ENCODE measurements at regions not wholly inside any gene's neighbourhood (a gene's known extent, or its start where the extent isn't known, plus 50 kb on each side); places are given as distances from the start of the nearest gene placed in this dataset.
"Not testable (repeated sequence)": the region's sequence is repeated elsewhere in the genome, so short reads cannot be mapped to it uniquely, and the experiment has no call there.

DNA sequence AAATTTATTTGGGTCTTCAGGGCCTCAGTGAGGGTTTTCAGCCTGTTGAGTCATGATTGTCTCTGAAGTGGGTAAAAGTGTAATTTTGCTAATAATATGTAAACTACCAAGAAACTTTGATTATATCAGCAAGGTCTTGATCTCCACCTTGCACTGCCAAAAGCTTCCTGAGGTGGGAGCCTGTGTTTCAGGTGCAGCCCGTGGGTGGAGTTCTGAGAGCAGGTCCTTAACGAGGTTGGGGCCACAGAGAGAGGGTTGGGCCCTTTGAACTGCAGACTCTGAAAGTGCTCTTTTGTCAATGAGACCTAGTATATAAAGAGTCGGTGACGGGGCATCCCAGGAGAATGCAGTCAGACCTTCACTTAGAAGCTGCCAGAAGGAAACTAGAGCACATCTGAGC, 129.7 kb upstream of the MAP3K4 start:
- CTCF ChIA-PET: no interaction called here
- Mint-ChIP-seq H3K4me3 (no peak overlapping the region), H3K9me3 (ENCODE audit: low read depth) (no peaks in the 10 kb centered on the region), H3K27ac (no peak overlapping the region), H3K27me3 (no peaks in the 10 kb centered on the region), H3K36me3 (ENCODE audit: low read depth) (no peaks in the 10 kb centered on the region), H3K4me1 (no peaks in the 10 kb centered on the region)
- ATAC-seq (no peak), DNase-seq (no peak)
- intact Hi-C loops (cut with DNase I, micrococcal nuclease): no loop called here
- POLR2A ChIA-PET: no interaction called here

DNA sequence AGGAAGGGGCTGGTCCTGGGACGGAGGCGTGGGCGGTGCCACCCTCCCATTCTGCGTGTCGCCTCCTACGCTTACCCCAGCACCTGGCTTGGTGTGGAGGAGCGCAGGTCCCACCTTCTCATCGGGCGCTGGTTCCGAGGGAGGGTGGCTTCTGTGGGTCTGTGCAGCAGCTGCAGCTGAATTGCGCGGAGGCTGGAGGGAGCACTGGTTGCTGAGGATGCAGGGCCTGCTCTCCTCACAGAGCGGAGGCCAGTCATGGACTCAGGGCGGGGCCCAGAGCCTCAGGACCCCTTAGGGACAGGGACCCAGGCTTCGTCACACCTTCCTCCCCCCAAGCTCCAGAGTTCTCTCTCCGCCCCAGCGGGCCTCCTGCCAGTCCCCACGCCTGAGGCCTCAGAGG, 127.8 kb upstream of the MAP3K4 start:
- H3K27me3 Mint-ChIP-seq: no peaks in the 10 kb centered on the region
- H3K27ac Mint-ChIP-seq: no peak overlapping the region
- intact Hi-C loops (cut with DNase I, micrococcal nuclease): no loop called here
- no peak for ATAC-seq
- DNase-seq: no peak
- ChIA-PET POLR2A (no interaction called here), CTCF (no interaction called here)
- H3K36me3 Mint-ChIP-seq (ENCODE audit: low read depth): no peaks in the 10 kb centered on the region
- H3K4me1 Mint-ChIP-seq: no peaks in the 10 kb centered on the region
- no peaks in the 10 kb centered on the region for H3K9me3 Mint-ChIP-seq (ENCODE audit: low read depth)
- H3K4me3 Mint-ChIP-seq: no peak overlapping the region

DNA sequence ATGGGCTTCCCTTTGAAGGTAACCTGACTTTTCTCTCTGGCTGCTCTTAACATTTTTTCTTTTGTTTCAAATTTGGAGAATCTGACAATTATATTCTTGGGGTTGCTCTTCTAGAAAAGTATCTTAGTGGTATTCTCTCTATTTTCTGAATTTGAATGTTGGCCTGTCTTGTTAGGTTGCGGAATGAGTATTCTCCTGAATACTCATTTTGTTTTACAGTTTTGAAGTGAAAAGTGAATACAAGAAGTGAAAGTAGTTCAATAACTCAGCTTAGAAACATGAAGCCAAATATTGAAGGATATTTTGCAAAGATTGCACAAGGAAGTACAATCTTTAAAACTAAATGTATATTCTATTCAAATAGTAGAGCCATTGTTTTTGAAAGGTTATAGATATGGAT, 120.2 kb upstream of the MAP3K4 start:
- ChIA-PET POLR2A (no interaction called here), CTCF (no interaction called here)
- H3K36me3 Mint-ChIP-seq (ENCODE audit: low read depth): no peaks in the 10 kb centered on the region
- ATAC-seq (no peak), DNase-seq (no peak)
- no peak overlapping the region for H3K4me3 Mint-ChIP-seq
- H3K9me3 Mint-ChIP-seq (ENCODE audit: low read depth): no peaks in the 10 kb centered on the region
- no peak overlapping the region for H3K27ac Mint-ChIP-seq
- peaks cover 17% of the 10 kb centered on the region for H3K27me3 Mint-ChIP-seq
- H3K4me1 Mint-ChIP-seq: no peaks in the 10 kb centered on the region
- intact Hi-C loops (cut with DNase I, micrococcal nuclease): no loop called here

DNA sequence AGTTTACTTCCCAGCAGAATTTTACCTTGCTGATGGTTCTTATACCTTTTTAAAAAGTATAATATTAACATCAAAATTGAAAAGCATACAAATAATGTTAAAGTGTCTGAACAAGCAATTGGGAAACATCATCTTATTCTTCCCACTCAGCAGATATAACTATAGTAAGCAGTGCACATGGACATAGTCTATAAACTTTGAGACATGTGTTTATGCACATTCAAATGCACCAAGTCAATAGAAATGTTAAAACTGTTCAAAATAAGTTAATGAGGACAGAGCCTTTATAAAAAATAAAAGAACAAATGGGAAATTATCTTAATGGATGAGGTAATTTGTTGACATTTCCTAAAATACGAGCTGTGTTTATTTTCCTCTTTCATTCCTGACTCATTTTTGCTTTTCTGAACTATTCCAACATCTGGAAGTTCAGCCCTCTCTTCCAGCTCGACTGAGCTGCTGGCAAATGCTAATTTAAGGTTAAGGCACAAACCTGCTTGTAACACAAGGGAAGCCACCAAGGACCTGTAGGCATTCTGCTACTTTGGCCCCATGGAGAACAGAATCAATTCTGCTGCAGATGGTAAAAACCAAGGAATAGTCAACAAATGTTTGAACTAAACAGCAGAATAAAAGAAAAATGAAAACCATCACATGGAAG, 110.3 kb upstream of the MAP3K4 start:
- DNase-seq (no peak), ATAC-seq (no peak)
- intact Hi-C loops (cut with DNase I, micrococcal nuclease): no loop called here
- ChIA-PET POLR2A (no interaction called here), CTCF (no interaction called here)
- Mint-ChIP-seq H3K27ac (no peak overlapping the region), H3K9me3 (ENCODE audit: low read depth) (no peaks in the 10 kb centered on the region), H3K4me3 (no peak overlapping the region), H3K27me3 (peaks cover 6% of the 10 kb centered on the region), H3K36me3 (ENCODE audit: low read depth) (no peaks in the 10 kb centered on the region), H3K4me1 (no peaks in the 10 kb centered on the region)

DNA sequence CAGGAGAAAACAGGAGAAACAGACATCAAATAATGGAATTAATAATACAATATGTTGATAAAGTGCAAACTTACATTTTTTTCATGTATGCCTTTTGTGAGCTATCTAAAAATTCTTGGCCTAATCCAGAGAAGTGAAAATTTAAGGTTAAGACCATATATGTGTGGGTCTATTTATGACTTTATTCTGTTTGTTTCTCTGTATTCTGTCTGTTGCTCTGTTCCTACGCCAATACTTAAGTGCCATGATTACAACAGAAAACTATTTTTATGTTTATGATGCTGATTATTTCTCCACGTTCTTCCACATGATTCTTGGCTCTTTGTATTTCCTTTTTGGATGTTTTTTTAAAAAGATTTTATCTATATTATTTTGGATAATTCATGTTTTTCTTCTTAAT, 109.6 kb upstream of the MAP3K4 start:
- no peak overlapping the region for H3K4me3 Mint-ChIP-seq
- H3K4me1 Mint-ChIP-seq: no peaks in the 10 kb centered on the region
- no peaks in the 10 kb centered on the region for H3K9me3 Mint-ChIP-seq (ENCODE audit: low read depth)
- ATAC-seq: no peak
- H3K27me3 Mint-ChIP-seq: peaks cover 4% of the 10 kb centered on the region
- no peak for DNase-seq
- no peak overlapping the region for H3K27ac Mint-ChIP-seq
- H3K36me3 Mint-ChIP-seq (ENCODE audit: low read depth): no peaks in the 10 kb centered on the region
- ChIA-PET CTCF (no interaction called here), POLR2A (no interaction called here)
- intact Hi-C loops (cut with DNase I, micrococcal nuclease): no loop called here

DNA sequence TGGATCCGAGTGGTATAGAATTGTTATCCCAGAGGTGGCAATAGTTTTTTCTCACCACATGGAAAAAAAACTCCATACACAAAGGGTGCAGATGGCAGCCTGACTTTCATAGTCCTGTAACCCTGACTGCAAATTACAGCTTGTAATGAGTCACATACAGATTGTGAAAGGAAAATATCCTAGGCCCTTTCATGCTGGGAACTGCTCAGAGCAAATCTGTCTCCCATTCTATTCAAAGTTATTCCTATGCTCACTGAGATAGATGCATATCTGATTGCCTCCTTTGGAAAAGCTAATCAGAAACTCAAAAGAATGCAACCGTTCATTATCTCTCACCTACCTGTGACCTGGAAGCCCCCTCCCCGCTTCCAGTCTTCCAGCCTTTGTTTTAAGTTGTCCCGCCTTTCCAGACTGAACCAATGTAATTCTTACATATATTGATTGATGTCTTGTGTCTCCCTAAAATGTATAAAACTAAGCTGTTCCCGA, 108.7 kb upstream of the MAP3K4 start:
- intact Hi-C loops (cut with DNase I, micrococcal nuclease): no loop called here
- no peak overlapping the region for H3K4me3 Mint-ChIP-seq
- no peaks in the 10 kb centered on the region for H3K4me1 Mint-ChIP-seq
- H3K27me3 Mint-ChIP-seq: peaks cover 2% of the 10 kb centered on the region
- H3K9me3 Mint-ChIP-seq (ENCODE audit: low read depth): peaks cover 1% of the 10 kb centered on the region
- CTCF ChIA-PET: interaction anchor here (1.0 kb wide), 1 partner anchor 277 kb away, joined by 4 read pairs; no protein-coding TSS in a partner anchor
- POLR2A ChIA-PET: no interaction called here
- no peak overlapping the region for H3K27ac Mint-ChIP-seq
- H3K36me3 Mint-ChIP-seq (ENCODE audit: low read depth): no peaks in the 10 kb centered on the region
- ATAC-seq (no peak), DNase-seq (no peak)

DNA sequence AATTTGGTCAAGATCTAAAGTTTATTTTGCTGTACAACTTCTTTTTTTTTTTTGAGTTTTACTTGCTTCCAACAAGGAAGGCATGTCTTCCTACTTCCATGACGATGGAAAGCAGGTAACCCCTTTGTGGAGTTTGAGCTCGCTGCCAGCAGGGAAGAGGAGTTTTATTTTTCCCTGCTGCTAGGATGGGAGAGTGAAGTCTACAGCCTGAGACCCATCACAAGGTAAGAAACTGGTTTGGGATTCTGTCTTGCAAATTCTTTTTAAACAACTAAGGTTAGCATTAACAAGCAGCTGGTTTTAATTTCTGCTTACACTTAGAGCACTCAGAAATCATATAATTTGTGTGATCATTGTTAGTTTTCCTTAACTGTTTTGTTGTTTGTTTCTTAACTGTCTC, 108.0 kb upstream of the MAP3K4 start:
- ATAC-seq (no peak), DNase-seq (no peak)
- H3K4me3 Mint-ChIP-seq: no peak overlapping the region
- H3K9me3 Mint-ChIP-seq (ENCODE audit: low read depth): peaks cover 1% of the 10 kb centered on the region
- intact Hi-C loops (cut with DNase I, micrococcal nuclease): no loop called here
- H3K27me3 Mint-ChIP-seq: peaks cover 2% of the 10 kb centered on the region
- CTCF ChIA-PET: interaction anchor here (1.0 kb wide), 1 partner anchor 276 kb away, joined by 4 read pairs; no protein-coding TSS in a partner anchor
- H3K4me1 Mint-ChIP-seq: no peaks in the 10 kb centered on the region
- POLR2A ChIA-PET: no interaction called here
- H3K27ac Mint-ChIP-seq: no peak overlapping the region
- H3K36me3 Mint-ChIP-seq (ENCODE audit: low read depth): no peaks in the 10 kb centered on the region

DNA sequence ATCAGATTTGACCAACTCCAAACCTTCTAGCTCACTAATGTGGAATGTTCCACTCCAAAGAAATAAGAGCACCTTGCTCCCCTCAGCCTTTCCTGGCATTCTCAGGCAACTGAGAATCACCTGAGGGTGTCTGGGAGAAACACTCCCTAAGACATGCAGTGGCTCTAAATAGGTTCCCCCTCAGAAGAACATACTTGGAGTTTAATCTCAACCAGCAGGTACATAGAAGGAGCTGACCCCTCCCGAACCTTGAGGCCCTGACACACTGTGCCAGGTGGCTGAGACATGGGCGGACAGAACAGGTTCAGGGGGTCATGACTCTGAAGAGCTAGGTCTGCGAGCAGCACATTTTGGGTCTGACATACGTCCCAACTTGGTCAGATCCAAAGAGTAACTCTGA, 107.6 kb upstream of the MAP3K4 start:
- peaks cover 2% of the 10 kb centered on the region for H3K27me3 Mint-ChIP-seq
- H3K4me3 Mint-ChIP-seq: no peak overlapping the region
- H3K4me1 Mint-ChIP-seq: no peaks in the 10 kb centered on the region
- POLR2A ChIA-PET: no interaction called here
- intact Hi-C loops (cut with DNase I, micrococcal nuclease): no loop called here
- DNase-seq (no peak), ATAC-seq (no peak)
- H3K9me3 Mint-ChIP-seq (ENCODE audit: low read depth): peaks cover 1% of the 10 kb centered on the region
- no peak overlapping the region for H3K27ac Mint-ChIP-seq
- CTCF ChIA-PET: no interaction called here
- H3K36me3 Mint-ChIP-seq (ENCODE audit: low read depth): no peaks in the 10 kb centered on the region

DNA sequence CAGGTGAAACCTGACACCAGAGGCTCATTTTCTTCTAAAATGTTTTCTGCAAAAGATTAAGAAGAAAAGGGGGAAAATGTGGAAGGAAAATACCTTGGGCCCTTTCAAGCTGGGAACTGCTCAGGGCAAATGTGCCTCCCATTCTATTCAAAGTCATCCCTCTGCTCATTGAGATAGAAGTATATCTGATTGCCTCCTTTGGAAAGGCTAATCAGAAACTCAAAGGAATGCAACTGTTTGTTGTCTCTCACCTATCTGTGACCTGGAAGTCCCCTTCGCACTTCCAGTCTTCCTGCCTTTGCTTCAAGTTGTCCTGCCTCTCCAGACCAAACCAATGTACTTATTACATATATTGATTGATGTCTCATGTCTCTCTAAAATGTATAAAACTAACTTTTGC, 102.4 kb upstream of the MAP3K4 start:
- POLR2A ChIA-PET; H3K36me3 Mint-ChIP-seq (ENCODE audit: low read depth); CTCF ChIA-PET; intact Hi-C loops (cut with DNase I, micrococcal nuclease); H3K9me3 Mint-ChIP-seq (ENCODE audit: low read depth); H3K27me3 Mint-ChIP-seq; H3K27ac Mint-ChIP-seq; DNase-seq; H3K4me3 Mint-ChIP-seq; H3K4me1 Mint-ChIP-seq; ATAC-seq: not testable (repeated sequence)

DNA sequence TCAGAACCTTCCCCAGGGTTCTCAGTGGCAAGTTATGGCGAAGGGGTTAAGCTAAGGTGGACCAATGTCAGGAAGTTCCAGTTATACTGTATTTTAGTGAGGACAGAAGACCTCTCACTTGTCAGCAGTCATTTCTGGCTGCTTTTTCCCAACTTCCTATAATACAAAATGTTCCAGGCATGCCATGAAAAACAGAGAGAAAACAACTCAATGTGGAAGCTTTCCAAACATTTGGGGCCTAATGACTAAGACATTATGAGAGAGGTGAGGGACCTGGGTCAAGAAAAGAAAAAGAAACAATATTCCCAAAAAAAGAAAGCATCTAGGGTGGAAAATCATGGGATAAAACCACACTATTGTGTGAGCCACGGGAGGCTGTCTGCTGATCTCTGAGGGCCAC, 99.9 kb upstream of the MAP3K4 start:
- Mint-ChIP-seq H3K4me1 (no peaks in the 10 kb centered on the region), H3K9me3 (ENCODE audit: low read depth) (peaks cover 1% of the 10 kb centered on the region), H3K27me3 (no peaks in the 10 kb centered on the region), H3K4me3 (no peak overlapping the region), H3K27ac (no peak overlapping the region), H3K36me3 (ENCODE audit: low read depth) (no peaks in the 10 kb centered on the region)
- ATAC-seq: no peak
- CTCF ChIA-PET: no interaction called here
- DNase-seq: no peak
- intact Hi-C loops (cut with DNase I, micrococcal nuclease): no loop called here
- POLR2A ChIA-PET: no interaction called here

DNA sequence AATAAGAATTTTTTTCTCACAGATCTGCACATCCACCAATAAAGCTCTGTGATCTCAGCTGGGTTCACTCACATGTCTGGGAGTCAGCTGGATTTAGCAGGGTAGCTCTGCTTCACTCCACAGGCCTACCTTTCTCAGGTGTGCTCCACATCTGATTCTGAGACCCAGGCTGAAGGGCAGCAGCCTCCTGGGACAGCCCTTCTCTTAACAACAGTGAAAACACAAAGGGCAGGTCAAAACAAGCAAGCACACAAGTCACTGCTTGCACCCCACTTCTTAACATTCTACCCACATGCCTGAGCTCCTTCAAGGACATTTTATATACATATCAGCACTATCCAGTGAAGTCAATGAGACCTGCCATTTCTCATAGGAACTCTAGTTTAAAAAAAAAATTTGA, 96.0 kb upstream of the MAP3K4 start:
- no peak overlapping the region for H3K4me3 Mint-ChIP-seq
- peaks cover 2% of the 10 kb centered on the region for H3K27me3 Mint-ChIP-seq
- no peaks in the 10 kb centered on the region for H3K9me3 Mint-ChIP-seq (ENCODE audit: low read depth)
- no peaks in the 10 kb centered on the region for H3K4me1 Mint-ChIP-seq
- ATAC-seq (no peak), DNase-seq (no peak)
- ChIA-PET CTCF (no interaction called here), POLR2A (no interaction called here)
- H3K36me3 Mint-ChIP-seq (ENCODE audit: low read depth): no peaks in the 10 kb centered on the region
- no peak overlapping the region for H3K27ac Mint-ChIP-seq
- intact Hi-C loops (cut with DNase I, micrococcal nuclease): no loop called here

DNA sequence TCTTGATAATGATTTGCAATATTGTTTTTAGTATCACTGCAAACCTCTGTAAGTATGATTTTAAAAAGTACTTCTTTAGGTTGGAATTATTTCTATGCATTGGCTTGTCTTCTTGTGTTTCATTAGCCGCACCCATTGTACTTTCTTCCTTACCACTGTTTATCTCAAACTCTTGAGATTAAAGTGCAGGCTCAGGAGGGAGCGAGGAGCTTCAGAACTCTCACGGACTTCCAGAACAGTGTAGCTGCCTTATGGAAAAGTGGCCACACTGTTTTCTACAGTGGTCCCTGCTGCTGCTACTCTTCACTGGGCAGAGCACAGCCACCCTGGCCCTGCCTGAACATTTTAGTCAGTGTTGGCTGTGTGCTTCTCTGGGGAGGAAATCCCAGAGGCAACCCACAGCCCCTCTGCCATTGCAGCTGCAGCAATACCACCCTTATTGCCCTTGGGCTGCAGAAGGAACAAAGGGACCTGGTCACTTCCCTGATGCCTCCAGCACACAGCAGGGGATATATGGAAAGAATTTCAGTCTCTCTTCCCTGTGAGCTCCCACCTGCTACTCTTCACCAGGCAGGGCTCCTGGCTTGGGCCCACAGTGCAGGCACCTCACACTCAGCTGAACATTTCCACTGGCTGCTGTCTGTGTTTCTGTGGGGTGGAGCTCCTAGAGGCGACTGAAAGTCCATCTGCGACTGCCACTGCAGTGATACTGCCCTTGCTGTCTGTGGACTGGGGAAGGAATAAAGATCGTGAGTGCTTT, 91.7 kb upstream of the MAP3K4 start:
- no peaks in the 10 kb centered on the region for H3K9me3 Mint-ChIP-seq (ENCODE audit: low read depth)
- CTCF ChIA-PET: interaction anchor here (0.6 to 1.3 kb wide), 2 partner anchors 10 to 471 kb away, joined by 3 read pairs; no protein-coding TSS in a partner anchor
- H3K36me3 Mint-ChIP-seq (ENCODE audit: low read depth): no peaks in the 10 kb centered on the region
- no peak overlapping the region for H3K4me3 Mint-ChIP-seq
- no peak for ATAC-seq
- DNase-seq: no peak
- intact Hi-C loops (cut with DNase I, micrococcal nuclease): no loop called here
- H3K4me1 Mint-ChIP-seq: no peaks in the 10 kb centered on the region
- POLR2A ChIA-PET: no interaction called here
- no peak overlapping the region for H3K27ac Mint-ChIP-seq
- peaks cover 9% of the 10 kb centered on the region for H3K27me3 Mint-ChIP-seq

All from activated CD4-positive, alpha-beta T cell treated with anti-CD3 and anti-CD28 coated beads for 36 hours (primary cell).